ENCODE measurements at regions not wholly inside any gene's neighbourhood (a gene's known extent, or its start where the extent isn't known, plus 50 kb on each side); places are given as distances from the start of the nearest gene placed in this dataset.
A peak's percentile ranks its signal among the peaks of the same experiment; 100 is the strongest.

DNA sequence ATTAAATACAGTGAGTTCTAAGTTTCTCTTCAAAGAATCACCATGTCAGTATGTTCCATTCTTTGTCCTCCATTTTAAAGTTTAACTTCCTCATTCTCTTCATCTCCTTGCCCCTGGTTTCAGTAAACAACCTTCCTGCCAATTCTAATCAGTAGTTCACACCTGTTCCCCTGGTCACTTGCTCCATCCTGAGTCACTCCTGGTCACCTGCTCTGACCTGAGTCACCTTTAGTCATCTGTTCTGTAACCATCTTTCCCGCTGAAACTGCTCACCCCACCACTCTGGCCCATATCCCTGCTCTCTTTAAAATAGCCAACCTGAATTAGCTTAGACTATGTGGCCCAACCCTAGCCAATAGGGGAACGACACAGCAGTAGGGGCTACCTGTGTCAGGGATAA is 1447.4 kb upstream of the TMEM132C start:
- no peak for DNase-seq (ENCODE audit: low read depth)

DNA sequence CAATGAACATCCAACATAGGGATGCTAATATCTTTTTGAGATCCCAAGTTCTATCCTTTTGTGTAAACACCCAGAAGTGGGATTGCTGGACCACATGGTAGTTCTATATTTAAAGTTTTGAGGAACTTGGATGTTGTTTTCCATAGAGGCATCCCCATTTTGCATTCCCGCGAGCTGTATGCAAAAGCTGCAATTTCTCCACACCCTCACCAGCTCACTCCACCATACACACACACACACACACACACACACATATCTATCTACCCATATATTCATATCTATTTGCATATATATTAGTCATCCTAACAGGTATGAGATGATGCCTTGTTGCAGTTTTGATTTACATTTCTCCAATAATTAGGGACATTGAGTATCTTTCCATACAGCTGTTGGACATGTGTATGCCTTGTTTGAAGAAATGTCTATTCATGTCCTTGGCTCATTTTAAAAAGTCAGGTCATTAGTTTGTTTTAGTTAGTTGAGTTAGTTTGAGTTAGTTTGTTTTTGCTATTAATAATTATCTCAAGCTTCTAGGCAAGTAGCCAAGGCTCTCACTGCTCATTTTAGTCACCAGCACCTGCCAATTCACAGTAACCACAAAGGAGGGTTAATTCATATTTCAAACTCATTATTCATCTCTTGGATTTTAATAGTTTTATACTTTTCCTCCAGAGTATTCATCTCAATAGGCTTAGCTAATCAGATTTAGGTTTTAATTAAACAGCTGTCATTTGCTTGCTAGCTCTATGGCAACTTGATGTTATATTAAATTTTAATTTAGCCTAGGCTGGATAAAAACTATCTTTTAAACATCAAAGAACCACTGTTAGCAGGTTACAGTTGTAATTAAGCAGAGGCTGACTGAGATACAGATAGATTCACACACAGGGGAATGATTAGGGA is 1435.9 kb upstream of the TMEM132C start:
- DNase-seq (ENCODE audit: low read depth) = no peak

DNA sequence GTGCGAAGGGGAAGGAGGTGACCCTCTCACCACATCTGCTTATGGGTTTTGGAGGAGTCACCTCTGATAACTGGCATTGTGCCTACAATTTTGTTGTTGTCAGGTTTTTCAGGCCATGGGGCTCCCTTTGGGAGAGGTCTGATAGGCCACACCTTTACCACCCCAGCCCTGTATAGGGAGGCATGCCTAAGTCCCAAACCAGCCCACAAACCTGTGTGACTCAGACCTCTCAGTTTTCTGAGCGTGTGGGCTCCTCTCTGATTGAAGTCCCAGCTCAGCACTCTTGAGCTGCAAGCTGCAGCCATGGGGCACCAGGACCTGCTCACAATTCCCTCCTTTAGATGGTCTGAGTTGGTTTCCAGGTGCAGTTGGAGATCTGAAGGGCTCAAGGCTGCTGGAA is 1429.3 kb upstream of the TMEM132C start:
- no peak for DNase-seq (ENCODE audit: low read depth)

- DNase-seq (ENCODE audit: low read depth) = no peak
Measured at GRCh38 chr12:126843915-126844669, 1422.9 kb upstream of the TMEM132C start.

GRCh38 chr12:126847005-126847629 is 1419.9 kb upstream of the TMEM132C start:
- DNase-seq (ENCODE audit: low read depth) = no peak

DNA sequence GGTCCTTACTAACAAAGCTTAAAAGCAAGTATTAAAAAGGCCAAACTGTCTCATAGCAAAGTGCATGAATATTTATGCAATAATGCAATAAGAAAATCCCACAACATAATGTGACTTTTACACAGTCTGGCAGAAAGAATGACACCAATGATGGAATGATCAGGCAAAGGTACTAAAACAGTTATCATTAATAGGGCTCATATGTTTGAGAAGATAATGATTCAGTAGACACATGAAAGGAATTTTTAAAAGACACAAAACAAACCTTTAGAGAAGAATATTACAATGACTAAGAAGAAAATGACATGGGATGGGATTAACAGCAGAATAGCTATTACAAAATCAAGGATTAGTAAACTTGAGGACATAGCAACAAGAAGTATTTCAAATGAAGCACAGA is 1411.2 kb upstream of the TMEM132C start:
- DNase-seq (ENCODE audit: low read depth) = no peak

- DNase-seq (ENCODE audit: low read depth) = no peak
Measured at GRCh38 chr12:126856958-126857357, 1410.0 kb upstream of the TMEM132C start.

DNA sequence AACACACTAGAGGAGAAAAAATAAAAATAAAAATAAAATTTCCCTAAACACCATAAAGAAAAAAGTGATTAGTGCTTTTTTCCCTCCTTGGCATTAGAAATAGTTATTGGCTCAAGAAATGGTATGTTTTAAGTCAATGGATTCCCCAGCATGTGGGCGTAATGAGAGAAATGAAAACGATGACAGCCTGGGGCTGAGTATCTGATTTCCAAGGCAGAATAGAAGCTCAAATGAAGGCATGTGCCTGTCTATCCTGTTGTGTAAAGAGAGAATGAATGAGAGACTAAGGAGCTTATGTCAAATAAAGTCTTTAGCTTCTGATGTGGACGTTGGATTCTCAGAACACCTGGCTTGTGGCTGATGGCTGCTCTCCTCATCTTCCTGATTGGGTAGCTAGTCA is 1408.4 kb upstream of the TMEM132C start:
- no peak for DNase-seq (ENCODE audit: low read depth)

DNA sequence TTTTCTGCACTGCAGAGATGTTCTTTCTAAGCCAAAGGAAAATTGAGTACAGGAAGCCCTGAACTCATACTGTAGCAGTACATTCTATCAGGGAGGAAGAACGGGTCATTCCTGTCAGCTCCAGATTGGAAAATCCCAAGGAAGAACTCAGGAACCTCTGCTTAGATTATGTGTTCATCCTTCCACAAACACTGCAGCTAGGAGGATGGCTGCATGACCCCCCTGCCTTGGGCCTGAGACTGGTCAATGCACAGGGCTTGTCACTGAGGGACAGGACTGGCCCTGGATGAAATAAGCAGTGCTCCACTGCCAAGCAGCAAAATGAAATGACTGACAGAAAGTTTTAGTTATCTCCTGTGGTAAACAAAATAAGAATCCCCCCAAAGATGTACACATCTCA is 1406.8 kb upstream of the TMEM132C start:
- DNase-seq (ENCODE audit: low read depth) = no peak

DNA sequence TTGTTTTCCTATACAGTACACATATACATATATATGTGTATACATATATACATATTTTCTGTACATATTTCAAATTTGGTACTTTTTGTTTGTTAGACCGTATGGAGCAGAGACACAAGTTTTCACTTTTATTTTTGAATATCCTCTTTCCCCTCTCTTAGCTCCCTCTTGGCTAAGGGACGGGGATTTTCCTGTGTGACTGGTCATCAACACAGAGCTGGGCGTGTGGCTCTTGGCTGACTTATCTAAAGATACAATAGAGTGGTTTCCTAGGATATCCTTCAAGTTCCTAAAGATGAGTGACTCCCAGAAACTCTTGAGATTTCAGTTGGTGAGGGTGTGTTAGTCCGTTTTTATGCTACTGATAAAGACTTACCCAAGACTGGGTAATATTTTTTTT is 1404.5 kb upstream of the TMEM132C start:
- no peak for DNase-seq (ENCODE audit: low read depth)

DNA sequence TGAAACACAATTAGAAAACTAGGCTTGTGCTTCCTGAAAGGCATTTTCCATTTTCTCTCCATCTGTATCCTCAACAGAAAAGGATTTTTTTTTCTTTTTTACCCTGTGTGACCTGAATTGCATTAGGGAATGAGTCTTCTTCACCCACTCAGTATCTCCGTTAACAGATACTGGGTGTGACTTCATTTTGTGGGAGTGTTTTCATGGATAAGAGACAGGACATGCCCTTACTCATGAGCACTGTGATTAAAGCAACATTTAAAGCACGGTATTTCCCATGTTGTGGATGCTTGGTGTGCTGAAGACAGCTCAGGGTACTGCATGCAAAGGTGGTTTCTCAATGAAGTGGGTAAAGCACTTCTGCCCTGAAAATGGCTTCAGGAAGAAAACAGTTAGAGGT is 1397.3 kb upstream of the TMEM132C start:
- DNase-seq (ENCODE audit: low read depth) = no peak

DNA sequence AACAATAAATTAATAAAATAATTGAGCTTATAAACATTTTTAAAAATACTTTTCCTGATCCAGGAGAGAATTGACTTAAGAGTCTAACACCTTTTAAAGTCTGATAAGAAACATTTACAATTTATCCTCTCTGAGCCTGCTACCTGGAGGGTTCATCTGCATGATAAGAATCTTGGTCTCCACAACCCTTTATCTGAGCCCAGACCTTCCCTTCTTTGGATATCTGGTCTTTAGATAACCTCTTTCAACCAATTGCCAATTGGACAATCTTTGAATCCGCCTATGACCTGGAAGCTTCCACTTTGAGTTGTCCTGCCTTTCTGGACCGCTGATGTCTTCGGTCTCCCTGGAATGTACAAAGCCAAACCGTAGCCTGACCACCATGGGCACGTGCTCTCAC is 1393.3 kb upstream of the TMEM132C start:
- no peak for DNase-seq (ENCODE audit: low read depth)

DNA sequence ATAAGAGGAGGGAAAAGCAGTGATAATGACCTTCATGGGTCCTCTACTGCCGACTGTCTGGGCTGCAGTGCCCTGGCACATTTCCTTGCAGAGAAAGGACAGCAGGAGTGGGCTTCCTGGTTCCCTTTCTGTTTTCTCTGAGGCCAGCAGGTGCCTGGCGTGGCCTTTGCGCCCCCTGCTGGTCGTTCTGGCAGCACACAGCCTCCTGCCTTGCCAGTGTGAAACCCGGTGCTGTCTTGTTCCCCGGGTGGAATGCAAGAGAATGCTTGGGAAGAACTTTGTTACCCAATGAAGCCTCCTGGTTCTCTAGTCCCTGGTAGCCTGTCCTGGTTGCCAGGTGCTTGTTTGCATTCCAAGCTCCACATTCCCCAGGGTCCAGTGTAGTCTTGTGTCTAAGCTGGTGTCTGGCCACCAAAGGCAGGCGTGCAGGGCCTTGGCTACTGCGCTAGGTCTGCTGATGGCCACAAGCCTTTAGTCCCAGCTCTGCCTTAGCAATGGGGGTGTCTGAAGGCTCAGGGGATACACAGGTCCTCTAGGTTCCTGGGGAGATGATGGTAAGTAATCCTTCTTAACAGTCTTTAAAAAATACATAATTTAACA is 1392.4 kb upstream of the TMEM132C start:
- peak; percentile 74 for DNase-seq (ENCODE audit: low read depth)

DNA sequence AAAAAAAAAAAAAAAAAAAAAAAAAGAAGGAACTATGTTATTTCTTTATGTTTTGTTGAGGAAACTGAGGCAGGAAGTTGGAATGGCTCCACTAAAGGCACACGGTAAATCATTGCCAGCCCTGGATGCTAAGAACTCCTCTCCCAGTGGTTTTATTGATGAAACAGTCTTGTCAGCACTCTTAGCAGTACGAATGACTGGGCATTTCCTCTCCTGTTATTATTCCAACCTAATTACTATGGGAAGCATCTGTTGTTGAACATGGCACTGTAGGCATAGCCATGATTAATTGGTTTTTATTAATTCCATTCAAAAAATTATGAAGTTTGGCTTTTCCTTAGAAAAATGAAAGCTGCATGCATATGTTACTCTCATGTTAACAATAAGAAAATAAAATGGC is 1387.1 kb upstream of the TMEM132C start:
- DNase-seq (ENCODE audit: low read depth) = no peak

GRCh38 chr12:126883697-126884096 is 1383.3 kb upstream of the TMEM132C start:
- DNase-seq (ENCODE audit: low read depth) = no peak

DNA sequence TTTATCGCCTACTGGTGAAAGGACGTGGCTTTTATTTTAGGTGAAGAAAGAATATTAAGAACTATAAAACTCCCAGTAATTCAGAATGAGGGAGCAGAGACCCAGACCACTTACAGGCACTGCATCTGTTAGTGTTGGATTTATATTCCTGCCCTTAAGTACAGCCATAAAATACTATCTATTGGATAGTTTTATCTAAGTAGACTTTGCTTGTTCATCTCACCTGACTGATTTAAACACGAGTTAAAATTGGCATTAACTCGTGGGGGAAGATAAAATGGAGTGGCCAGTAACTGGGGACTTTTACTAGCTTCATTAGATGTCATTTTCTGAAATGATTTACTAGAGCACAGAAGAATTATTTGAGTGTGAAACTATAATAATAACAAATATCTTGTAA is 1377.5 kb upstream of the TMEM132C start:
- DNase-seq (ENCODE audit: low read depth) = no peak

GRCh38 chr12:126890097-126890496 is 1376.9 kb upstream of the TMEM132C start:
- DNase-seq (ENCODE audit: low read depth) = no peak

DNA sequence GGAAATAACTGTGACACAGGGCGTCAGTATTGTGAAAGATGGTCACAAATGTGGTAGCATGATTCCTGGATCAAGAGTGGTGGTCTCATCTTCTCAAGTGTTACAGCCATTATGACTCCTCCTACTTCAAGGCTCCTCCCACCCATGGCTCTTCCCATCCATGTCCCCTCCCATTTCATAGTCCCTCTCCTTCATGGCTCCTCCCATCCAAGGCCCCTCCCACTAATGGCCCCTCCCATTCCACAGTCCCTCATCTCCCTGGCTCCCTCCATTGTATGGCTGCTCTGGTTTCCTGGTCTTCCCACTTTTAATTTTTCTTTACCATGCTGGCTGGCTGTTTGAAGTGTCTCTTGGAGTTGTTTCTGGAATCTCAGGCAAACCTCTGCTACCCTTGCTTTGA is 1375.2 kb upstream of the TMEM132C start:
- peak; percentile 27 for DNase-seq (ENCODE audit: low read depth)

DNA sequence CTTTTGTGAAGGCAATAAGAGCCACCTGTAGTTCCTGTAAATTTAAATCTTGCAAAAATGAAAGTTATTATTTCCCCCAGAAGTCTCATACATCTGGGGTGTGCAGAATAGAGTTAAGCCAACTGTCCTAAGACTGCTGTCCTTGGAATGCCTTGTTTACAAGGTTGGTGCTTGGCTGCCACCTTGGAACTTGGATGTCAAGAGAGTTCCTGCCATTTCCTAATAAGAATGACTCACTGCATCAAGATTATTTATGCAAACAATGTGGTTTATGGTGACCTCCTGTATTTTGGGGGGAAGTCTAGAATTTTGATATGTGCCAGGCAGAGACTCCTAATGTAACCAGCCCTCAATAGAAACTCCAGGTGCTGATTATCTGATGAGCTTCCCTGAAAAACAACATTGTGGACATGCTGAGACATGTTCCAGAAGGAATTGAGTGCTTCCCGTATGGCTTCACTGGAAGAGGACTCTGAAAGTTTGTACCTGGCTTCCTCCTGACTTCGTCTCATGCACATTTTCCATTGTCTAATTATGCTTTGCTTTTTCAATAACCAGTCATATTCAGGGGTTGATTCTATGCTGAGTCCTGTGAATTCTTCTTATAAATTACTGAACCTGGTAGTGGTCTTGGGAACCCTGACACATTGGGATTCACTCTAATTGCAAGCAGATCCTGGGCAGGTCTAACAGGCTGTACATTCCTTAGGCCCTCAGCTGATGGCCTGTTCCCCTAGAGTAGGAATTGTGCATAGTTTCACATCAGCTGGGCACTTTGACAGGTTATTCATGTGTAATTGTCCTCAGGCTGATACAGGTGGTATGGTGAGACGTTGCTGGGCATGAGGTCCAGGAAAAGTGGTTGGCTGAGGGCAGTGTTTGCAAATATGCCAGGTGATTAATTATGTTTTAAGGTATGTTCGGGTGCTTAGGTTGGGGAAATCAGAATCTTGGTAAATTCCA is 1370.7 kb upstream of the TMEM132C start:
- no peak for DNase-seq (ENCODE audit: low read depth)

- DNase-seq (ENCODE audit: low read depth) = no peak
Measured at GRCh38 chr12:126897102-126897501, 1369.9 kb upstream of the TMEM132C start.

- DNase-seq (ENCODE audit: low read depth) = no peak
Measured at GRCh38 chr12:126897778-126898177, 1369.2 kb upstream of the TMEM132C start.

All from Daoy (cell line).